C4-2B (cell line): ENCODE measurements at regions not wholly inside any gene's neighbourhood (a gene's known extent, or its start where the extent isn't known, plus 50 kb on each side); places are given as distances from the start of the nearest gene placed in this dataset.

ENCODE experiments used
- ZFX ChIP-seq: fragments of 450-650 bp; IDR thresholded peaks from 2 replicates; pipeline ENCODE4 v1.6.1; 2017
- TF ChIP-seq, protein P1 (sequence below): fragments of 450-650 bp; conservative IDR thresholded peaks from 2 replicates; pipeline ENCODE4 v1.5.1; 2017; ENCODE audit warnings: mild to moderate bottlenecking

DNA sequence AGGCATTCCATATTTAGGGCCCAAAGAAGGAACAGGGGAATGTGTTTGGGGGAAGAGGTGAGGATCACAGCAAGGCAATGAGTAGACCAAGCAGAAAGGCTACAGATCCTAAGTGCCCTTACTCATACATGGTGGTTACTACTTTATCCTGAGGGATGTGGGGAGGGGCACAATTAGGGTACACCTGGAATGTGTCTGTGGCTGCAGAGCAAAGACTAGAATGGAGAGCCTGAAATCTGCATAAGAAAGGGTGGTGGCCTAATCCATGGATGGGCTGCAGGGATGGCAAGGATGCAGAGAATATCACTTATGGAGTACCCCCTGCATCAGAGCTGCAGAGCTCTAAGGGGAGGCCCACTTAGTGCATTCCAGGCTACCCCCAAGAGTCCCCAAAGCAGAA lies 352.6 kb upstream of the TRPC7 start:
- TF ChIP-seq, protein P1, sequence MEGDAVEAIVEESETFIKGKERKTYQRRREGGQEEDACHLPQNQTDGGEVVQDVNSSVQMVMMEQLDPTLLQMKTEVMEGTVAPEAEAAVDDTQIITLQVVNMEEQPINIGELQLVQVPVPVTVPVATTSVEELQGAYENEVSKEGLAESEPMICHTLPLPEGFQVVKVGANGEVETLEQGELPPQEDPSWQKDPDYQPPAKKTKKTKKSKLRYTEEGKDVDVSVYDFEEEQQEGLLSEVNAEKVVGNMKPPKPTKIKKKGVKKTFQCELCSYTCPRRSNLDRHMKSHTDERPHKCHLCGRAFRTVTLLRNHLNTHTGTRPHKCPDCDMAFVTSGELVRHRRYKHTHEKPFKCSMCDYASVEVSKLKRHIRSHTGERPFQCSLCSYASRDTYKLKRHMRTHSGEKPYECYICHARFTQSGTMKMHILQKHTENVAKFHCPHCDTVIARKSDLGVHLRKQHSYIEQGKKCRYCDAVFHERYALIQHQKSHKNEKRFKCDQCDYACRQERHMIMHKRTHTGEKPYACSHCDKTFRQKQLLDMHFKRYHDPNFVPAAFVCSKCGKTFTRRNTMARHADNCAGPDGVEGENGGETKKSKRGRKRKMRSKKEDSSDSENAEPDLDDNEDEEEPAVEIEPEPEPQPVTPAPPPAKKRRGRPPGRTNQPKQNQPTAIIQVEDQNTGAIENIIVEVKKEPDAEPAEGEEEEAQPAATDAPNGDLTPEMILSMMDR, result no peak
- TF ChIP-seq ZFX, result no peak
